C1 segment of cervical spinal cord (tissue), 14 donors: ENCODE measurements at regions not wholly inside any gene's neighbourhood (a gene's known extent, or its start where the extent isn't known, plus 50 kb on each side); places are given as distances from the start of the nearest gene placed in this dataset.

ENCODE experiments used
- DNase-seq, 14 donors: peaks; one replicate each; lab custom pipeline; 2025; lab: John Stamatoyannopoulos, UW

- no peak for DNase-seq
Observed at GRCh38 chr2:6653281-6653750, 212.4 kb downstream of the CMPK2 start.

GRCh38 chr2:6654279-6654678, 211.4 kb downstream of the CMPK2 start:
- DNase-seq = no peak

GRCh38 chr2:6656633-6657032, 209.1 kb downstream of the CMPK2 start:
- DNase-seq = no peak

GRCh38 chr2:6657136-6657535, 208.6 kb downstream of the CMPK2 start:
- DNase-seq = no peak

- no peak for DNase-seq
Observed at GRCh38 chr2:6657855-6658254, 207.9 kb downstream of the CMPK2 start.

GRCh38 chr2:6664332-6665061, 201.2 kb downstream of the CMPK2 start:
- DNase-seq = no peak

- no peak for DNase-seq
Observed at GRCh38 chr2:6665093-6666045, 200.3 kb downstream of the CMPK2 start.

- DNase-seq = no peak
Observed at GRCh38 chr2:6667326-6667725, 198.4 kb downstream of the CMPK2 start.

GRCh38 chr2:6671913-6672312, 193.8 kb downstream of the CMPK2 start:
- no peak for DNase-seq

GRCh38 chr2:6674381-6674780, 191.3 kb downstream of the CMPK2 start:
- no peak for DNase-seq

- DNase-seq = no peak
Observed at GRCh38 chr2:6675791-6676190, 189.9 kb downstream of the CMPK2 start.

GRCh38 chr2:6676241-6676640, 189.5 kb downstream of the CMPK2 start:
- no peak for DNase-seq

- DNase-seq = no peak
Observed at GRCh38 chr2:6676776-6677175, 188.9 kb downstream of the CMPK2 start.

- no peak for DNase-seq
Observed at GRCh38 chr2:6679471-6679870, 186.2 kb downstream of the CMPK2 start.

- no peak for DNase-seq
Observed at GRCh38 chr2:6683516-6683915, 182.2 kb downstream of the CMPK2 start.

- DNase-seq = no peak
Observed at GRCh38 chr2:6685447-6685846, 180.3 kb downstream of the CMPK2 start.

- no peak for DNase-seq
Observed at GRCh38 chr2:6692056-6692455, 173.7 kb downstream of the CMPK2 start.

- DNase-seq = no peak
Observed at GRCh38 chr2:6692819-6693218, 172.9 kb downstream of the CMPK2 start.

- DNase-seq = no peak
Observed at GRCh38 chr2:6694555-6694954, 171.2 kb downstream of the CMPK2 start.

GRCh38 chr2:6700335-6700734, 165.4 kb downstream of the CMPK2 start:
- DNase-seq = no peak

GRCh38 chr2:6704077-6704476, 161.6 kb downstream of the CMPK2 start:
- no peak for DNase-seq

GRCh38 chr2:6721395-6721794, 144.3 kb downstream of the CMPK2 start:
- DNase-seq = no peak

- DNase-seq = no peak
Observed at GRCh38 chr2:6722574-6722973, 143.1 kb downstream of the CMPK2 start.
